Peyer's patch (tissue), 4 donors: ENCODE measurements at regions not wholly inside any gene's neighbourhood (a gene's known extent, or its start where the extent isn't known, plus 50 kb on each side); places are given as distances from the start of the nearest gene placed in this dataset.

Source experiments
- DNase-seq, 3 donors: peaks; one replicate each; pipeline ENCODE4 v3.0.0-alpha.2; 2017 to 2019
- H3K27ac ChIP-seq, 4 donors: fragments of 200-600 bp; sonication (generic); one replicate each; pipeline ENCODE4 v1.5.1; 2016 to 2019
- H3K27me3 ChIP-seq, 2 donors: fragments of 200-600 bp; sonication (generic); one replicate each; pipeline ENCODE4 v1.5.1; 2019
- H3K36me3 ChIP-seq, 3 donors: fragments of 200-600 bp; sonication (generic); one replicate each; pipeline ENCODE4 v1.5.1; 2016 to 2019
- H3K4me1 ChIP-seq, 4 donors: fragments of 200-600 bp; sonication (generic); one replicate each; pipeline ENCODE4 v1.5.1; 2016 to 2019
- H3K4me3 ChIP-seq, 4 donors: fragments of 200-600 bp; sonication (generic); 1 replicate in 3 of 4; 2 replicates in 1 of 4; pipeline ENCODE4 v1.5.1; 2016 to 2019; ENCODE audit warnings: mild to moderate bottlenecking in 1 of 4
- H3K9me3 ChIP-seq, 4 donors: fragments of 200-600 bp; sonication (generic); one replicate each; pipeline ENCODE4 v1.5.1; 2016 to 2019; ENCODE audit warnings: mild to moderate bottlenecking in 1 of 4
- POLR2A ChIP-seq, 2 donors: fragments of 450-650 bp; IDR thresholded peaks; one replicate each; pipeline ENCODE4 v1.5.1; 2017; ENCODE audit warnings: antibody characterized with exemption in 2 of 2, mild to moderate bottlenecking in 2 of 2, moderate library complexity in 2 of 2
- TF ChIP-seq, protein P1 (sequence below), 6 experiments: fragments of 450-650 bp in 4 of 6; fragments of 200-600 bp in 2 of 6; sonication (generic) in 1 of 6; IDR thresholded peaks; one replicate each; pipeline ENCODE4 v1.5.1; 2017 to 2019; ENCODE audit warnings: antibody characterized with exemption in 6 of 6, mild to moderate bottlenecking in 3 of 6, moderate library complexity in 1 of 6

DNA sequence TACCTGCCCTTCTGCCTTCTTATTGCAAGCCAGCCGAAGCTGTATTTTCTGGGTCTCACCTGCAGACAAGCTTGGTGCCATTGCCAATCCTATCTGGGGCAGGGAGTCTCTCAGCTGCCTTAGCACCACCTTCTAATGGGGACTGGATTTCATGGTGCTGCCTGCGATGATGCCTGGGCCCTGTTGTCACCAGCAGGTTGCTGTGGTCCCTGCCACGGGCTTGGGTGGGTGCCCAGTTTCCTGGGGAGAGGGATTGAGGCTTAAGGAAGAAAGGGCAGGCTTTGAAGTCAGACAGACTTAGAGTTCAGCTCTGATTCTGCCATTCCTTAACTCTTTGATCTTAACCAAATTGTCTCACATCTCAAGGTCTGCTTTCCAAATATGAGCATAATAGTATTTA lies 87.4 kb upstream of the CD96 start:
- no peak for TF ChIP-seq POLR2A (IDR thresholded peaks at IDR 0.05)
- TF ChIP-seq, protein P1, sequence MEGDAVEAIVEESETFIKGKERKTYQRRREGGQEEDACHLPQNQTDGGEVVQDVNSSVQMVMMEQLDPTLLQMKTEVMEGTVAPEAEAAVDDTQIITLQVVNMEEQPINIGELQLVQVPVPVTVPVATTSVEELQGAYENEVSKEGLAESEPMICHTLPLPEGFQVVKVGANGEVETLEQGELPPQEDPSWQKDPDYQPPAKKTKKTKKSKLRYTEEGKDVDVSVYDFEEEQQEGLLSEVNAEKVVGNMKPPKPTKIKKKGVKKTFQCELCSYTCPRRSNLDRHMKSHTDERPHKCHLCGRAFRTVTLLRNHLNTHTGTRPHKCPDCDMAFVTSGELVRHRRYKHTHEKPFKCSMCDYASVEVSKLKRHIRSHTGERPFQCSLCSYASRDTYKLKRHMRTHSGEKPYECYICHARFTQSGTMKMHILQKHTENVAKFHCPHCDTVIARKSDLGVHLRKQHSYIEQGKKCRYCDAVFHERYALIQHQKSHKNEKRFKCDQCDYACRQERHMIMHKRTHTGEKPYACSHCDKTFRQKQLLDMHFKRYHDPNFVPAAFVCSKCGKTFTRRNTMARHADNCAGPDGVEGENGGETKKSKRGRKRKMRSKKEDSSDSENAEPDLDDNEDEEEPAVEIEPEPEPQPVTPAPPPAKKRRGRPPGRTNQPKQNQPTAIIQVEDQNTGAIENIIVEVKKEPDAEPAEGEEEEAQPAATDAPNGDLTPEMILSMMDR (IDR thresholded peaks at IDR 0.05), result no peak
- no peak overlapping the region for H3K27ac ChIP-seq
- H3K27me3 ChIP-seq, result no peaks in the 10 kb centered on the region
- no peaks in the 10 kb centered on the region for H3K36me3 ChIP-seq
- no peak overlapping the region for H3K4me3 ChIP-seq
- no peak for DNase-seq
- no peaks in the 10 kb centered on the region for H3K9me3 ChIP-seq
- no peaks in the 10 kb centered on the region for H3K4me1 ChIP-seq

DNA sequence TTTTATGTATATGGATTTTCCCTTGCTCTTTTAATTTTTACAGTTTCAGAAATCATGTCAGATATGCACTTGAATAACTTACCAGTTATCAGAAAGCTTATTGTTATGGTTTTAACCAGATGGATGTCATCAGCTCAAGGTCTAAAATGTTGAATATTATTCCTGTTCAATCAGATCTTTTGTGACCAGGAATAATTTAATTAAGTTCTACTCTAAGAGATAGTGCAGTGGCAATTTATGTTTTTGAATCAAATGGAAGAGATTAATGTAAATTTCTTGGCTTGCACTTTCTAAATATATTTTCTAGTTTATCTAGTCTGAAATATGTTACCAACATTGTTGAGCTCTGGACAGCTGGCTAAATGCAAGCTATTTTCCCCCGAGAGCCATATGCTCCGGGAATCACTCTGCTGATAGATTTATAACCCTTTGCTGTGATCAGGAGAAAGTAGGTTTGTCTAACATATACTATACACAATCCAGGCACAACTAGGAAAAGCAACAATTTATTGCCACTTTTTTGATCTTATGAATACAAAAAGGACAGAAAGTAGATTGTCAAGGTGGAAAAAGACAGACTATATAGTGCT lies 76.8 kb upstream of the CD96 start:
- no peaks in the 10 kb centered on the region for H3K36me3 ChIP-seq
- no peak overlapping the region for H3K27ac ChIP-seq
- TF ChIP-seq POLR2A (IDR thresholded peaks at IDR 0.05), result no peak
- TF ChIP-seq, protein P1 (IDR thresholded peaks at IDR 0.05), result no peak
- no peaks in the 10 kb centered on the region for H3K27me3 ChIP-seq
- H3K9me3 ChIP-seq, result no peaks in the 10 kb centered on the region
- no peaks in the 10 kb centered on the region for H3K4me1 ChIP-seq
- DNase-seq, result no peak
- H3K4me3 ChIP-seq, result no peak overlapping the region

DNA sequence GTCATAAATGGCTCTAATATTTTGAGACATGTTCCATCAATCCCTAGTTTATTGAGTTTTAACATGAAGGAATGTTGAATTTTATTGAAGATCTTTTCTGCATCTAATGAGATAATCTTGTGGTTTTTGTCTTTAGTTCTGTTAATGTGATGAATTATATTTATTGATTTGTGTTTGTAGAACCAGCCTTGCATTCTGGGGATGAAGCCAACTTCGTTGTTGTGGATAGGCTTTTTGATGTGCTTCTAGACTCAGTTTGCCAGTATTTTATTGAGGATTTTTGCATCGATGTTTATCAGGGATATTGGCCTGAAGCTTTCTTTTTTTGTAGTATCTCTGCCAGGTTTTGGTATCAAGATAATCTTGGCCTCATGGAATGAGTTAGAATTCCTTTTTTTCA lies 72.0 kb upstream of the CD96 start:
- Histone ChIP-seq H3K27ac (no peak overlapping the region), H3K9me3 (no peaks in the 10 kb centered on the region), H3K27me3 (no peaks in the 10 kb centered on the region), H3K4me1 (no peaks in the 10 kb centered on the region), H3K4me3 (no peak overlapping the region), H3K36me3 (no peaks in the 10 kb centered on the region)
- TF ChIP-seq, protein P1 (IDR thresholded peaks at IDR 0.05), result no peak
- TF ChIP-seq POLR2A (IDR thresholded peaks at IDR 0.05), result no peak
- no peak for DNase-seq

DNA sequence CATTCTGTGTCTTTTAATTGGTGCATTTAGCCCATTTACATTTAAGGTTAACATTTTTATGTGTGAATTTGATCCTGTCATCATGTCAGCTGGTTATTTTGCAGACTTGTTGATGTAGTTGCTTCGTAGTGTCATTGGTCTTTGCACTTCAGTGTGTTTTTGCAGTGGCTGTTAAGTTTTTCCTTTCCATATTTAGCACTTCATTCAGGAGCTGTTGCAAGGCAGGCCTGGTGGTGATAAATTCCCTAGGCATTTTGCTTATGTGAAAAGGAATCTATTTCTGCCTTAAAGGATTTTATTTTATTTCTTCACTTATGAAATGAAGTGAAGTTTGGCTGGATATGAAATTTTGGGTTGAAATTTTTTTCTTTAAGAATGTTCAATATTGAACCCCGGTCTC lies 70.2 kb upstream of the CD96 start:
- Histone ChIP-seq H3K36me3 (no peaks in the 10 kb centered on the region), H3K27ac (no peak overlapping the region), H3K4me1 (no peaks in the 10 kb centered on the region), H3K9me3 (no peaks in the 10 kb centered on the region), H3K27me3 (no peaks in the 10 kb centered on the region), H3K4me3 (no peak overlapping the region)
- DNase-seq, result no peak
- TF ChIP-seq POLR2A (IDR thresholded peaks at IDR 0.05), result no peak
- TF ChIP-seq, protein P1 (IDR thresholded peaks at IDR 0.05), result no peak

DNA sequence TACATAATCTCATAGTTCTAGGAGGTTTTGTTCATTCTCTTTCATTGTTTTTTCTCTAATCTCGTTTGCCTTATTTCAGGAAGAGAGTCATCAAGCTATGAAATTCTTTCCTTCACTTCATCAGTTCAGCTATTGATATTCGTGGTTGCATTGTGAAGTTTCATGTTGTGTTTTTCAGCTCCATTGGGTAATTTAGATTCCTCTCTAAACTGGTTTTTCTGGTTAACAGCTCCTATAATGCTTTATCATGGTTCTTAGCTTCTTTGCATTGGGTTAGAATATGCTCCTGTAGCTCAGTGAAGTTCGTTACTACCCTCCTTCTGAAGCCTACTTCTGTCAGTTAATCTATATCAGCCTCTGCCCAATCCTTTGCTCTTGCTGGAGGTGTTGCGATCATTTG lies 69.4 kb upstream of the CD96 start:
- Histone ChIP-seq H3K36me3 (no peaks in the 10 kb centered on the region), H3K27ac (no peak overlapping the region), H3K27me3 (no peaks in the 10 kb centered on the region), H3K4me1 (no peaks in the 10 kb centered on the region), H3K9me3 (no peaks in the 10 kb centered on the region), H3K4me3 (no peak overlapping the region)
- no peak for DNase-seq
- TF ChIP-seq POLR2A (IDR thresholded peaks at IDR 0.05), result no peak
- TF ChIP-seq, protein P1 (IDR thresholded peaks at IDR 0.05), result no peak

DNA sequence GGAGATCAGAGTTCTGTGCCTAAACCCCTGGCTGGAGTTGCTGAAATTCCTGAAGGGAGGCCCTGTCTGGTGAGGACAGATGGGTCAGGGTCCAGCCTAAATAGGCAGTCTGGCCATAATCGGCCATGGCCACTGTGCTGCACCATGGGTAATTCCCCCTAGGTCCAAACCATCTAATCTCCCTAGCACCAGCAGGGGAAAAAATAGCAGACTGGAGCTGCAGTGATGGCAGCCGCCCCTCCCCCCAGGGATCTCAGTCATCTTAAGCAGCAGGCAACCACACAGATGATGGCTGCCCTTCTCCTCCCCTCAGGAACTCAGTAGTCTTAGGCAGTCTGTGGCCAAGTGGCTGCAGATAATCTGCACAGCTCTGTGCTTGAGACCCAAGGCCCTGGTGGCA lies 68.4 kb upstream of the CD96 start:
- Histone ChIP-seq H3K9me3 (no peaks in the 10 kb centered on the region), H3K4me3 (no peak overlapping the region)
- TF ChIP-seq, protein P1 (IDR thresholded peaks at IDR 0.05), result no peak
- TF ChIP-seq POLR2A (IDR thresholded peaks at IDR 0.05), result no peak

More for the DNA sequence above, 68.4 kb upstream of the CD96 start:
- no peaks in the 10 kb centered on the region for H3K36me3 ChIP-seq
- no peak overlapping the region for H3K27ac ChIP-seq
- H3K27me3 ChIP-seq, result no peaks in the 10 kb centered on the region
- no peaks in the 10 kb centered on the region for H3K4me1 ChIP-seq
- DNase-seq, result no peak
